A172 (cell line): ENCODE measurements at regions not wholly inside any gene's neighbourhood (a gene's known extent, or its start where the extent isn't known, plus 50 kb on each side); places are given as distances from the start of the nearest gene placed in this dataset.

Experiments used
- DNase-seq: peaks from one replicate; pipeline ENCODE4 v3.0.0-alpha.2; 2015; ENCODE audit warnings: low spot score

- DNase-seq: no peak
Measured at GRCh38 chr20:6693178-6693807, 74.2 kb upstream of the BMP2 start.

GRCh38 chr20:6692566-6693173 lies 74.8 kb upstream of the BMP2 start:
- no peak for DNase-seq

GRCh38 chr20:6691516-6691915 lies 76.0 kb upstream of the BMP2 start:
- DNase-seq: no peak

- no peak for DNase-seq
Measured at GRCh38 chr20:6689339-6689973, 78.0 kb upstream of the BMP2 start.

GRCh38 chr20:6686171-6686570 lies 81.3 kb upstream of the BMP2 start:
- no peak for DNase-seq

- no peak for DNase-seq
Measured at GRCh38 chr20:6685626-6686025, 81.9 kb upstream of the BMP2 start.

GRCh38 chr20:6685181-6685582 lies 82.3 kb upstream of the BMP2 start:
- DNase-seq: peak; percentile 36

- DNase-seq: no peak
Measured at GRCh38 chr20:6683021-6683977, 84.2 kb upstream of the BMP2 start.

- no peak for DNase-seq
Measured at GRCh38 chr20:6680854-6681253, 86.6 kb upstream of the BMP2 start.

GRCh38 chr20:6680441-6680840 lies 87.0 kb upstream of the BMP2 start:
- DNase-seq: no peak

GRCh38 chr20:6679086-6679485 lies 88.4 kb upstream of the BMP2 start:
- DNase-seq: no peak

- DNase-seq: no peak
Measured at GRCh38 chr20:6678101-6678500, 89.4 kb upstream of the BMP2 start.

- no peak for DNase-seq
Measured at GRCh38 chr20:6674831-6675230, 92.7 kb upstream of the BMP2 start.

- no peak for DNase-seq
Measured at GRCh38 chr20:6673071-6673470, 94.4 kb upstream of the BMP2 start.

GRCh38 chr20:6671829-6672228 lies 95.7 kb upstream of the BMP2 start:
- DNase-seq: no peak

GRCh38 chr20:6668546-6668945 lies 98.9 kb upstream of the BMP2 start:
- no peak for DNase-seq

- no peak for DNase-seq
Measured at GRCh38 chr20:6665621-6666355, 101.7 kb upstream of the BMP2 start.

GRCh38 chr20:6665161-6665560 lies 102.3 kb upstream of the BMP2 start:
- DNase-seq: no peak

- DNase-seq: no peak
Measured at GRCh38 chr20:6664574-6664973, 102.9 kb upstream of the BMP2 start.

- peak; percentile 18 for DNase-seq
Measured at GRCh38 chr20:6663751-6664388, 103.6 kb upstream of the BMP2 start.

- DNase-seq: no peak
Measured at GRCh38 chr20:6663104-6663503, 104.4 kb upstream of the BMP2 start.
